GM12878 (cell line): ENCODE measurements at regions not wholly inside any gene's neighbourhood (a gene's known extent, or its start where the extent isn't known, plus 50 kb on each side); places are given as distances from the start of the nearest gene placed in this dataset.

Experiments
- ATAC-seq: fragments of 200-7000 bp; cut with Tn5 transposase; 3 replicates; pipeline ENCODE4 v1.9.1; 2020; ENCODE audit warnings: mild to moderate bottlenecking, moderate library complexity
- BruUV-seq: library from RNA; stranded (reverse); fragments of 400-500 nt; replicated peaks from 2 replicates; lab custom pipeline; 2021; lab: Mats Ljungman, UMichigan
- CTCF ChIA-PET: fragments of 300-600 bp; sonication (Branson Sonifier 250); formaldehyde crosslinking; extraction: SDS; loops from one replicate; lab custom pipeline; 2021; ENCODE audit warnings: inconsistent platforms; lab: Yijun Ruan, JAX
- POLR2A ChIA-PET: fragments of 350-600 bp; formaldehyde crosslinking; extraction: SDS; loops from one replicate; lab custom pipeline; 2021; ENCODE audit warnings: inconsistent platforms; lab: Charles Lee
- RAD21 ChIA-PET: fragments of 300-600 bp; sonication (Branson Sonifier 250); formaldehyde crosslinking; loops from one replicate; lab custom pipeline; 2023; ENCODE audit warnings: antibody characterized with exemption; ENCODE audit not compliant: unreplicated experiment; lab: Charles Lee
- SMC1A ChIA-PET: fragments of 300-600 bp; sonication (Branson Sonifier 250); formaldehyde crosslinking; loops from one replicate; lab custom pipeline; 2023; ENCODE audit not compliant: unreplicated experiment, uncharacterized antibody; lab: Charles Lee
- DNase-seq: peaks from one replicate; pipeline ENCODE4 v3.0.0-alpha.2; 2011; ENCODE audit warnings: low read depth, low spot score
- FAIRE-seq: peaks from 3 replicates; lab custom pipeline; 2011; peaks lifted over from hg19 to GRCh38; lab: Jason Lieb, UNC
- H2AFZ ChIP-seq: 2 replicates; pipeline ENCODE4 v1.6.0; 2011; ENCODE audit warnings: low read depth, low read length, control low read depth; ENCODE audit not compliant: control insufficient read depth
- H3K27ac ChIP-seq: 2 replicates; pipeline ENCODE4 v1.5.1; 2011; ENCODE audit warnings: control low read depth; ENCODE audit not compliant: control insufficient read depth, insufficient read depth
- H3K27me3 ChIP-seq, 2 experiments: replicated peaks in 1 of 2; 2 replicates each; pipeline versions ENCODE4 v1.6.0 to v1.6.1; 2011; ENCODE audit warnings: low read length in 1 of 2; ENCODE audit not compliant: control insufficient read depth in 2 of 2, insufficient read depth in 2 of 2
- H3K36me3 ChIP-seq, 2 experiments: 2 replicates each; pipeline ENCODE4 v1.5.1; 2011; ENCODE audit warnings: low read length in 1 of 2; ENCODE audit not compliant: control insufficient read depth in 2 of 2, insufficient read depth in 2 of 2
- H3K4me1 ChIP-seq: 2 replicates; pipeline ENCODE4 v1.6.1; 2011; ENCODE audit warnings: mild to moderate bottlenecking, low read length, moderate library complexity, mixed read lengths; ENCODE audit not compliant: control insufficient read depth, insufficient read depth
- H3K4me2 ChIP-seq: 2 replicates; pipeline ENCODE4 v1.6.0; 2011; ENCODE audit warnings: control low read depth; ENCODE audit not compliant: control insufficient read depth, insufficient read depth
- H3K4me3 ChIP-seq: fragments of 200-600 bp; sonication (generic); 2 replicates; pipeline ENCODE4 v1.5.1; 2016
- H3K79me2 ChIP-seq: 2 replicates; pipeline ENCODE4 v1.6.0; 2011; ENCODE audit warnings: low read length; ENCODE audit not compliant: control insufficient read depth, insufficient read depth
- H3K9ac ChIP-seq: 2 replicates; pipeline ENCODE4 v1.8.0; 2011; ENCODE audit warnings: low read length, control low read depth, mixed read lengths; ENCODE audit not compliant: control insufficient read depth, insufficient read depth
- H3K9me3 ChIP-seq: replicated peaks from 3 replicates; pipeline ENCODE4 v1.5.1; 2011; ENCODE audit warnings: mild to moderate bottlenecking, low read length; ENCODE audit not compliant: control insufficient read depth, insufficient read depth
- H4K20me1 ChIP-seq: 2 replicates; pipeline ENCODE4 v1.6.0; 2011; ENCODE audit not compliant: control insufficient read depth, insufficient read depth
- CEBPB ChIP-seq, 2 experiments: fragments of 150-350 bp in 1 of 2; IDR thresholded peaks; 2 replicates each; pipeline ENCODE4 v1.6.1; 2012 to 2014; ENCODE audit warnings: low read depth in 2 of 2, low read length in 2 of 2, borderline replicate concordance in 1 of 2, inconsistent platforms in 1 of 2
- FOS ChIP-seq: IDR thresholded peaks from 3 replicates; pipeline ENCODE4 v1.6.1; 2011; ENCODE audit warnings: borderline replicate concordance; ENCODE audit not compliant: insufficient read length; ENCODE audit errors: extremely low read depth
- MEF2A ChIP-seq: IDR thresholded peaks from 2 replicates; pipeline ENCODE4 v1.6.1; 2011; ENCODE audit warnings: low read depth, mild to moderate bottlenecking, low read length, moderate library complexity; ENCODE audit not compliant: insufficient read depth
- MYB ChIP-seq: fragments of 150-350 bp; IDR thresholded peaks from 2 replicates; pipeline ENCODE4 v1.6.1; 2014; ENCODE audit warnings: mild to moderate bottlenecking, low read depth, low read length, borderline replicate concordance
- RELA ChIP-seq: fragments of 450-650 bp; IDR thresholded peaks from 2 replicates; pipeline ENCODE4 v1.8.0; 2014; ENCODE audit warnings: borderline replicate concordance; ENCODE audit not compliant: partially characterized antibody
- SIN3A ChIP-seq: IDR thresholded peaks from 2 replicates; pipeline ENCODE4 v1.6.1; 2012; ENCODE audit warnings: low read depth, low read length, improper control_type of control experiment
- TBL1XR1 ChIP-seq: IDR thresholded peaks from 2 replicates; pipeline ENCODE4 v1.6.1; 2012; ENCODE audit warnings: low read depth, low read length, improper control_type of control experiment
- ZNF274 ChIP-seq: IDR thresholded peaks from one replicate; pipeline ENCODE4 v1.8.0; 2011; ENCODE audit not compliant: insufficient read length, insufficient read depth
- WGBS: methylation state at CpG from one replicate; pipeline ENCODE4 v1.1.6; 2016; ENCODE audit warnings: low lambda C conversion rate; ENCODE audit not compliant: insufficient replicate concordance, insufficient coverage; ENCODE audit errors: missing lambda C conversion rate; 5-methylcytosine and 5-hydroxymethylcytosine counted together
- in situ Hi-C: fragments of 300-500 bp; cut with MboI; formaldehyde crosslinking; loops from 9 replicates; pipeline ENCODE4 v1.14.3; 2018; ENCODE audit warnings: mixed read lengths
- intact Hi-C: fragments of 100-400 bp; cut with micrococcal nuclease; formaldehyde crosslinking; loops from one replicate; pipeline ENCODE4 v1.14.2; 2022; ENCODE audit not compliant: unreplicated experiment
- TF ChIP-seq, protein P1 (sequence below): fragments of 450-650 bp; formaldehyde crosslinking; IDR thresholded peaks from 2 replicates; pipeline ENCODE4 v1.4.0; 2020; ENCODE audit warnings: mild to moderate bottlenecking, moderate library complexity
- TF ChIP-seq, protein P2 (sequence below): fragments of 450-650 bp; formaldehyde crosslinking; IDR thresholded peaks from 2 replicates; pipeline ENCODE4 v1.4.0; 2022; ENCODE audit warnings: mild to moderate bottlenecking, moderate library complexity
- TF ChIP-seq, protein P3 (sequence below): fragments of 450-650 bp; IDR thresholded peaks from 2 replicates; pipeline ENCODE4 v1.6.1; 2016; ENCODE audit warnings: mild to moderate bottlenecking
- TF ChIP-seq, protein P4 (sequence below): fragments of 450-650 bp; IDR thresholded peaks from 2 replicates; pipeline ENCODE4 v1.6.1; 2017; ENCODE audit warnings: antibody characterized with exemption, mild to moderate bottlenecking, moderate library complexity

DNA sequence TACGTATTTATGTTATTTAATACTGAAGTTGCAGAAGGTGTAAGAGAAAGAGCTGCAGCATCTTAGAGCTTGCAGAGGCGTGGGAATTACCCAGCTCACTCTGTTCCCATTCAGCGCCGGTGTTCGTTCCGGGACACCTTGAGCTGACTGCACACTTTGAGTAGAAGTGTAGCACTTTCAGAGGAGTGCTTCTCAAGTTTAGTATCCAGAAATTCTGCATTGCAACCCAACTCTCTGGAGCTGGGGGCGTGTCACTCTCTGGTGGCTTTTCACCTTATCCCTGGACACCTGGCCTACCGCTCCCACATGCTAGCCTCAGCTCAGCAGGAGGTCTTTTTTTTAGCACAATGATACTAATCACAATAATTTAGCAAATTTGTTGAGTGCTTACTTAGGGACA lies 66.4 kb upstream of the SHH start (continued):
- TF ChIP-seq, protein P1, sequence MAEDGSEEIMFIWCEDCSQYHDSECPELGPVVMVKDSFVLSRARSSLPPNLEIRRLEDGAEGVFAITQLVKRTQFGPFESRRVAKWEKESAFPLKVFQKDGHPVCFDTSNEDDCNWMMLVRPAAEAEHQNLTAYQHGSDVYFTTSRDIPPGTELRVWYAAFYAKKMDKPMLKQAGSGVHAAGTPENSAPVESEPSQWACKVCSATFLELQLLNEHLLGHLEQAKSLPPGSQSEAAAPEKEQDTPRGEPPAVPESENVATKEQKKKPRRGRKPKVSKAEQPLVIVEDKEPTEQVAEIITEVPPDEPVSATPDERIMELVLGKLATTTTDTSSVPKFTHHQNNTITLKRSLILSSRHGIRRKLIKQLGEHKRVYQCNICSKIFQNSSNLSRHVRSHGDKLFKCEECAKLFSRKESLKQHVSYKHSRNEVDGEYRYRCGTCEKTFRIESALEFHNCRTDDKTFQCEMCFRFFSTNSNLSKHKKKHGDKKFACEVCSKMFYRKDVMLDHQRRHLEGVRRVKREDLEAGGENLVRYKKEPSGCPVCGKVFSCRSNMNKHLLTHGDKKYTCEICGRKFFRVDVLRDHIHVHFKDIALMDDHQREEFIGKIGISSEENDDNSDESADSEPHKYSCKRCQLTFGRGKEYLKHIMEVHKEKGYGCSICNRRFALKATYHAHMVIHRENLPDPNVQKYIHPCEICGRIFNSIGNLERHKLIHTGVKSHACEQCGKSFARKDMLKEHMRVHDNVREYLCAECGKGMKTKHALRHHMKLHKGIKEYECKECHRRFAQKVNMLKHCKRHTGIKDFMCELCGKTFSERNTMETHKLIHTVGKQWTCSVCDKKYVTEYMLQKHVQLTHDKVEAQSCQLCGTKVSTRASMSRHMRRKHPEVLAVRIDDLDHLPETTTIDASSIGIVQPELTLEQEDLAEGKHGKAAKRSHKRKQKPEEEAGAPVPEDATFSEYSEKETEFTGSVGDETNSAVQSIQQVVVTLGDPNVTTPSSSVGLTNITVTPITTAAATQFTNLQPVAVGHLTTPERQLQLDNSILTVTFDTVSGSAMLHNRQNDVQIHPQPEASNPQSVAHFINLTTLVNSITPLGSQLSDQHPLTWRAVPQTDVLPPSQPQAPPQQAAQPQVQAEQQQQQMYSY (CRISPR knock-in tag) = no peak
- TF ChIP-seq CEBPB (IDR thresholded peaks at IDR 0.05; ENCODE audit: borderline replicate concordance in 1 of 2, low read depth in 2 of 2, low read length in 2 of 2) = no peak

DNA sequence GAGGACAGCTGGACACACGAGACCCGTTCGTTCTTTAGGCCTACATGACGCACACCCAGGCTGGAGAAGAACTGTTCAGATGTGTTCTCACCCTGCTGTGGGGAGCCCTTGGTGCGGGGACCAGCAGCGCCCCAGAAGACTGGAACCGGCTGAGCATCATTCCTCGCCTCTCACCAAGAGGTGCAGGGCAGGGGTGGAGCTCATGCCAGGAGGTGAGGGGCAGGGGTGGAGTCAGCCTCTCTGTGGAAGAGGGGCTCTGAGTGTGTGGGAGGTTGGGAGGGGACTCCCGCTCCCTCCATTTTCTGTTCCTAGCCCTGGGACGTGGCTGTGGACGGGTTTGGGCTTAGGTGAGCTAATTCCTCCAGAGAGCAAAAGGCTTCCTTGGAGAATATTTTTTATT lies 66.0 kb upstream of the SHH start:
- Histone ChIP-seq H3K36me3 (no peaks in the 10 kb centered on the region), H3K27ac (no peak overlapping the region), H4K20me1 (no peaks in the 10 kb centered on the region), H3K4me1 (no peaks in the 10 kb centered on the region), H3K27me3 (no peaks in the 10 kb centered on the region), H2AFZ (no peak overlapping the region), H3K4me3 (no peak overlapping the region), H3K79me2 (no peaks in the 10 kb centered on the region), H3K4me2 (no peak overlapping the region), H3K9me3 (no peaks in the 10 kb centered on the region), H3K9ac (no peak overlapping the region)
- 55% methylated on average over 9 of the region's 11 CpGs for WGBS
- BruUV-seq = no TSS peak
- SMC1A ChIA-PET = no interaction called here
- TF ChIP-seq SIN3A = no peak
- TF ChIP-seq TBL1XR1 = no peak
- no peak for TF ChIP-seq FOS
- no peak for TF ChIP-seq ZNF274
- no peak for TF ChIP-seq RELA
- TF ChIP-seq, protein P2, sequence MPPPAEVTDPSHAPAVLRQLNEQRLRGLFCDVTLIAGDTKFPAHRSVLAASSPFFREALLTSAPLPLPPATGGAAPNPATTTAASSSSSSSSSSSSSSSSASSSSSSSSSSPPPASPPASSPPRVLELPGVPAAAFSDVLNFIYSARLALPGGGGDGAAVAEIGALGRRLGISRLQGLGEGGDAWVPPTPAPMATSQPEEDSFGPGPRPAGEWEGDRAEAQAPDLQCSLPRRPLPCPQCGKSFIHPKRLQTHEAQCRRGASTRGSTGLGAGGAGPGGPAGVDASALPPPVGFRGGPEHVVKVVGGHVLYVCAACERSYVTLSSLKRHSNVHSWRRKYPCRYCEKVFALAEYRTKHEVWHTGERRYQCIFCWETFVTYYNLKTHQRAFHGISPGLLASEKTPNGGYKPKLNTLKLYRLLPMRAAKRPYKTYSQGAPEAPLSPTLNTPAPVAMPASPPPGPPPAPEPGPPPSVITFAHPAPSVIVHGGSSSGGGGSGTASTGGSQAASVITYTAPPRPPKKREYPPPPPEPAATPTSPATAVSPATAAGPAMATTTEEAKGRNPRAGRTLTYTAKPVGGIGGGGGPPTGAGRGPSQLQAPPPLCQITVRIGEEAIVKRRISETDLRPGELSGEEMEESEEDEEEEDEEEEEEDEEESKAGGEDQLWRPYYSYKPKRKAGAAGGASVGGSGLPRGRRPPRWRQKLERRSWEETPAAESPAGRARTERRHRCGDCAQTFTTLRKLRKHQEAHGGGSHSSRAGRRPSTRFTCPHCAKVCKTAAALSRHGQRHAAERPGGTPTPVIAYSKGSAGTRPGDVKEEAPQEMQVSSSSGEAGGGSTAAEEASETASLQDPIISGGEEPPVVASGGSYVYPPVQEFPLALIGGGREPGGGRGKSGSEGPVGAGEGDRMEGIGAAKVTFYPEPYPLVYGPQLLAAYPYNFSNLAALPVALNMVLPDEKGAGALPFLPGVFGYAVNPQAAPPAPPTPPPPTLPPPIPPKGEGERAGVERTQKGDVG (CRISPR knock-in tag) = no peak
- TF ChIP-seq, protein P3, sequence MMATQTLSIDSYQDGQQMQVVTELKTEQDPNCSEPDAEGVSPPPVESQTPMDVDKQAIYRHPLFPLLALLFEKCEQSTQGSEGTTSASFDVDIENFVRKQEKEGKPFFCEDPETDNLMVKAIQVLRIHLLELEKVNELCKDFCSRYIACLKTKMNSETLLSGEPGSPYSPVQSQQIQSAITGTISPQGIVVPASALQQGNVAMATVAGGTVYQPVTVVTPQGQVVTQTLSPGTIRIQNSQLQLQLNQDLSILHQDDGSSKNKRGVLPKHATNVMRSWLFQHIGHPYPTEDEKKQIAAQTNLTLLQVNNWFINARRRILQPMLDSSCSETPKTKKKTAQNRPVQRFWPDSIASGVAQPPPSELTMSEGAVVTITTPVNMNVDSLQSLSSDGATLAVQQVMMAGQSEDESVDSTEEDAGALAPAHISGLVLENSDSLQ = no peak
- TF ChIP-seq, protein P4, sequence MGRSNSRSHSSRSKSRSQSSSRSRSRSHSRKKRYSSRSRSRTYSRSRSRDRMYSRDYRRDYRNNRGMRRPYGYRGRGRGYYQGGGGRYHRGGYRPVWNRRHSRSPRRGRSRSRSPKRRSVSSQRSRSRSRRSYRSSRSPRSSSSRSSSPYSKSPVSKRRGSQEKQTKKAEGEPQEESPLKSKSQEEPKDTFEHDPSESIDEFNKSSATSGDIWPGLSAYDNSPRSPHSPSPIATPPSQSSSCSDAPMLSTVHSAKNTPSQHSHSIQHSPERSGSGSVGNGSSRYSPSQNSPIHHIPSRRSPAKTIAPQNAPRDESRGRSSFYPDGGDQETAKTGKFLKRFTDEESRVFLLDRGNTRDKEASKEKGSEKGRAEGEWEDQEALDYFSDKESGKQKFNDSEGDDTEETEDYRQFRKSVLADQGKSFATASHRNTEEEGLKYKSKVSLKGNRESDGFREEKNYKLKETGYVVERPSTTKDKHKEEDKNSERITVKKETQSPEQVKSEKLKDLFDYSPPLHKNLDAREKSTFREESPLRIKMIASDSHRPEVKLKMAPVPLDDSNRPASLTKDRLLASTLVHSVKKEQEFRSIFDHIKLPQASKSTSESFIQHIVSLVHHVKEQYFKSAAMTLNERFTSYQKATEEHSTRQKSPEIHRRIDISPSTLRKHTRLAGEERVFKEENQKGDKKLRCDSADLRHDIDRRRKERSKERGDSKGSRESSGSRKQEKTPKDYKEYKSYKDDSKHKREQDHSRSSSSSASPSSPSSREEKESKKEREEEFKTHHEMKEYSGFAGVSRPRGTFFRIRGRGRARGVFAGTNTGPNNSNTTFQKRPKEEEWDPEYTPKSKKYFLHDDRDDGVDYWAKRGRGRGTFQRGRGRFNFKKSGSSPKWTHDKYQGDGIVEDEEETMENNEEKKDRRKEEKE = no peak
- TF ChIP-seq MEF2A = no peak
- no peak for TF ChIP-seq MYB
- intact Hi-C loops = no loop called here
- DNase-seq = no peak
- FAIRE-seq = no peak
- no peak for ATAC-seq
- POLR2A ChIA-PET = no interaction called here
- RAD21 ChIA-PET = no interaction called here
- CTCF ChIA-PET = no interaction called here
- in situ Hi-C loops = no loop called here
